ENCODE measurements at regions not wholly inside any gene's neighbourhood (a gene's known extent, or its start where the extent isn't known, plus 50 kb on each side); places are given as distances from the start of the nearest gene placed in this dataset.

- H3K9ac ChIP-seq (ENCODE audit: low read length): no peak overlapping the region
- H3K4me3 ChIP-seq (ENCODE audit: low read length): no peak overlapping the region
- H3K36me3 ChIP-seq (ENCODE audit: control insufficient read depth, insufficient read depth, low read length): no peaks in the 10 kb centered on the region
- no peaks in the 10 kb centered on the region for H3K9me3 ChIP-seq (ENCODE audit: control insufficient read depth, low read length)
- H3K27me3 ChIP-seq (ENCODE audit: control insufficient read depth, insufficient read depth, low read length): no peaks in the 10 kb centered on the region
- peaks cover 11% of the 10 kb centered on the region for H3K4me1 ChIP-seq (ENCODE audit: control insufficient read depth, insufficient read depth, low read length)
Observed at GRCh38 chrY:19410980-19411766, 333.4 kb downstream of the KDM5D start.

GRCh38 chrY:19406246-19406645, 338.3 kb downstream of the KDM5D start:
- Histone ChIP-seq H3K9ac (ENCODE audit: low read length) (no peak overlapping the region), H3K27me3 (ENCODE audit: control insufficient read depth, insufficient read depth, low read length) (no peaks in the 10 kb centered on the region), H3K4me1 (ENCODE audit: control insufficient read depth, insufficient read depth, low read length) (peaks cover 6% of the 10 kb centered on the region), H3K4me3 (ENCODE audit: low read length) (no peak overlapping the region), H3K36me3 (ENCODE audit: control insufficient read depth, insufficient read depth, low read length) (no peaks in the 10 kb centered on the region), H3K9me3 (ENCODE audit: control insufficient read depth, low read length) (no peaks in the 10 kb centered on the region)

- Histone ChIP-seq H3K4me1 (ENCODE audit: control insufficient read depth, insufficient read depth, low read length) (peaks cover under 1% of the 10 kb centered on the region), H3K9me3 (ENCODE audit: control insufficient read depth, low read length) (no peaks in the 10 kb centered on the region), H3K4me3 (ENCODE audit: low read length) (no peak overlapping the region), H3K36me3 (ENCODE audit: control insufficient read depth, insufficient read depth, low read length) (no peaks in the 10 kb centered on the region), H3K27me3 (ENCODE audit: control insufficient read depth, insufficient read depth, low read length) (no peaks in the 10 kb centered on the region), H3K9ac (ENCODE audit: low read length) (no peak overlapping the region)
Observed at GRCh38 chrY:19405598-19405997, 338.9 kb downstream of the KDM5D start.

GRCh38 chrY:19392876-19393275, 351.6 kb downstream of the KDM5D start:
- no peaks in the 10 kb centered on the region for H3K9me3 ChIP-seq (ENCODE audit: control insufficient read depth, low read length)
- H3K36me3 ChIP-seq (ENCODE audit: control insufficient read depth, insufficient read depth, low read length): no peaks in the 10 kb centered on the region
- no peaks in the 10 kb centered on the region for H3K4me1 ChIP-seq (ENCODE audit: control insufficient read depth, insufficient read depth, low read length)
- H3K4me3 ChIP-seq (ENCODE audit: low read length): no peak overlapping the region
- H3K9ac ChIP-seq (ENCODE audit: low read length): no peak overlapping the region
- H3K27me3 ChIP-seq (ENCODE audit: control insufficient read depth, insufficient read depth, low read length): no peaks in the 10 kb centered on the region

- Histone ChIP-seq H3K9me3 (ENCODE audit: control insufficient read depth, low read length) (no peaks in the 10 kb centered on the region), H3K9ac (ENCODE audit: low read length) (no peak overlapping the region), H3K4me3 (ENCODE audit: low read length) (no peak overlapping the region), H3K27me3 (ENCODE audit: control insufficient read depth, insufficient read depth, low read length) (no peaks in the 10 kb centered on the region), H3K36me3 (ENCODE audit: control insufficient read depth, insufficient read depth, low read length) (no peaks in the 10 kb centered on the region), H3K4me1 (ENCODE audit: control insufficient read depth, insufficient read depth, low read length) (no peaks in the 10 kb centered on the region)
Observed at GRCh38 chrY:19391922-19392321, 352.6 kb downstream of the KDM5D start.

- no peaks in the 10 kb centered on the region for H3K27me3 ChIP-seq (ENCODE audit: control insufficient read depth, insufficient read depth, low read length)
- H3K4me3 ChIP-seq (ENCODE audit: low read length): no peak overlapping the region
- no peaks in the 10 kb centered on the region for H3K4me1 ChIP-seq (ENCODE audit: control insufficient read depth, insufficient read depth, low read length)
- H3K9me3 ChIP-seq (ENCODE audit: control insufficient read depth, low read length): no peaks in the 10 kb centered on the region
- no peak overlapping the region for H3K9ac ChIP-seq (ENCODE audit: low read length)
- H3K36me3 ChIP-seq (ENCODE audit: control insufficient read depth, insufficient read depth, low read length): no peaks in the 10 kb centered on the region
Observed at GRCh38 chrY:19365321-19365720, 379.2 kb downstream of the KDM5D start.

- Histone ChIP-seq H3K4me3 (ENCODE audit: low read length) (no peak overlapping the region), H3K9ac (ENCODE audit: low read length) (no peak overlapping the region)
Observed at GRCh38 chrY:19357249-19357648, 387.3 kb downstream of the KDM5D start.

GRCh38 chrY:19356735-19357134, 387.8 kb downstream of the KDM5D start:
- Histone ChIP-seq H3K4me1 (ENCODE audit: control insufficient read depth, insufficient read depth, low read length) (no peaks in the 10 kb centered on the region), H3K4me3 (ENCODE audit: low read length) (no peak overlapping the region), H3K9me3 (ENCODE audit: control insufficient read depth, low read length) (no peaks in the 10 kb centered on the region), H3K27me3 (ENCODE audit: control insufficient read depth, insufficient read depth, low read length) (no peaks in the 10 kb centered on the region), H3K36me3 (ENCODE audit: control insufficient read depth, insufficient read depth, low read length) (no peaks in the 10 kb centered on the region), H3K9ac (ENCODE audit: low read length) (no peak overlapping the region)

More at GRCh38 chrY:19357249-19357648, 387.3 kb downstream of the KDM5D start:
- Histone ChIP-seq H3K27me3 (ENCODE audit: control insufficient read depth, insufficient read depth, low read length) (no peaks in the 10 kb centered on the region), H3K36me3 (ENCODE audit: control insufficient read depth, insufficient read depth, low read length) (no peaks in the 10 kb centered on the region), H3K9me3 (ENCODE audit: control insufficient read depth, low read length) (no peaks in the 10 kb centered on the region), H3K4me1 (ENCODE audit: control insufficient read depth, insufficient read depth, low read length) (no peaks in the 10 kb centered on the region)

- no peaks in the 10 kb centered on the region for H3K4me1 ChIP-seq (ENCODE audit: control insufficient read depth, insufficient read depth, low read length)
Observed at GRCh38 chrY:19354857-19355173, 389.7 kb downstream of the KDM5D start.

GRCh38 chrY:19354061-19354856, 390.3 kb downstream of the KDM5D start:
- Histone ChIP-seq H3K27me3 (ENCODE audit: control insufficient read depth, insufficient read depth, low read length) (no peaks in the 10 kb centered on the region), H3K9ac (ENCODE audit: low read length) (no peak overlapping the region), H3K9me3 (ENCODE audit: control insufficient read depth, low read length) (no peaks in the 10 kb centered on the region), H3K4me3 (ENCODE audit: low read length) (no peak overlapping the region), H3K4me1 (ENCODE audit: control insufficient read depth, insufficient read depth, low read length) (no peaks in the 10 kb centered on the region), H3K36me3 (ENCODE audit: control insufficient read depth, insufficient read depth, low read length) (no peaks in the 10 kb centered on the region)

More at GRCh38 chrY:19354857-19355173, 389.7 kb downstream of the KDM5D start:
- H3K9ac ChIP-seq (ENCODE audit: low read length): no peak overlapping the region
- no peaks in the 10 kb centered on the region for H3K9me3 ChIP-seq (ENCODE audit: control insufficient read depth, low read length)
- no peak overlapping the region for H3K4me3 ChIP-seq (ENCODE audit: low read length)
- H3K27me3 ChIP-seq (ENCODE audit: control insufficient read depth, insufficient read depth, low read length): no peaks in the 10 kb centered on the region
- no peaks in the 10 kb centered on the region for H3K36me3 ChIP-seq (ENCODE audit: control insufficient read depth, insufficient read depth, low read length)

GRCh38 chrY:19351616-19352015, 392.9 kb downstream of the KDM5D start:
- H3K9ac ChIP-seq (ENCODE audit: low read length): no peak overlapping the region
- H3K9me3 ChIP-seq (ENCODE audit: control insufficient read depth, low read length): no peaks in the 10 kb centered on the region
- H3K27me3 ChIP-seq (ENCODE audit: control insufficient read depth, insufficient read depth, low read length): no peaks in the 10 kb centered on the region
- no peak overlapping the region for H3K4me3 ChIP-seq (ENCODE audit: low read length)
- no peaks in the 10 kb centered on the region for H3K4me1 ChIP-seq (ENCODE audit: control insufficient read depth, insufficient read depth, low read length)
- no peaks in the 10 kb centered on the region for H3K36me3 ChIP-seq (ENCODE audit: control insufficient read depth, insufficient read depth, low read length)

GRCh38 chrY:19321701-19322100, 422.8 kb downstream of the KDM5D start:
- no peaks in the 10 kb centered on the region for H3K27me3 ChIP-seq (ENCODE audit: control insufficient read depth, insufficient read depth, low read length)

More at GRCh38 chrY:19321701-19322100, 422.8 kb downstream of the KDM5D start:
- Histone ChIP-seq H3K9me3 (ENCODE audit: control insufficient read depth, low read length) (no peaks in the 10 kb centered on the region), H3K4me3 (ENCODE audit: low read length) (no peak overlapping the region), H3K36me3 (ENCODE audit: control insufficient read depth, insufficient read depth, low read length) (no peaks in the 10 kb centered on the region), H3K9ac (ENCODE audit: low read length) (no peak overlapping the region), H3K4me1 (ENCODE audit: control insufficient read depth, insufficient read depth, low read length) (peaks cover 12% of the 10 kb centered on the region)

Data from mucosa of stomach (tissue), 1 donor.